Vagina (tissue), 2 donors: ENCODE measurements at regions not wholly inside any gene's neighbourhood (a gene's known extent, or its start where the extent isn't known, plus 50 kb on each side); places are given as distances from the start of the nearest gene placed in this dataset.

ENCODE experiments used
- DNase-seq, 2 donors: peaks; one replicate each; pipeline ENCODE4 v3.0.0-alpha.2; 2017; ENCODE audit errors: extremely low spot score in 2 of 2
- H3K27ac ChIP-seq: fragments of 200-600 bp; sonication (generic); one replicate; pipeline ENCODE4 v1.5.1; 2019
- H3K27me3 ChIP-seq: fragments of 200-600 bp; sonication (generic); one replicate; pipeline ENCODE4 v1.5.1; 2019
- H3K36me3 ChIP-seq, 2 donors: fragments of 200-600 bp; sonication (generic); one replicate each; pipeline ENCODE4 v1.5.1; 2017 to 2019
- H3K4me1 ChIP-seq: fragments of 200-600 bp; sonication (generic); one replicate; pipeline ENCODE4 v1.5.1; 2019
- H3K4me3 ChIP-seq, 2 donors: fragments of 200-600 bp; sonication (generic); 1 replicate in 1 of 2; 2 replicates in 1 of 2; pipeline ENCODE4 v1.5.1; 2016 to 2019
- H3K9me3 ChIP-seq: fragments of 200-600 bp; sonication (generic); one replicate; pipeline ENCODE4 v1.5.1; 2019
- CTCF ChIP-seq, 3 experiments: fragments of 450-650 bp in 2 of 3; fragments of 200-600 bp in 1 of 3; sonication (generic) in 1 of 3; IDR thresholded peaks; one replicate each; pipeline ENCODE4 v1.5.1; 2017 to 2019; ENCODE audit warnings: antibody characterized with exemption in 3 of 3, mild to moderate bottlenecking in 2 of 3, moderate library complexity in 2 of 3
- POLR2A ChIP-seq, 2 donors: fragments of 450-650 bp; IDR thresholded peaks; one replicate each; pipeline ENCODE4 v1.6.1; 2017; ENCODE audit warnings: antibody characterized with exemption in 2 of 2, mild to moderate bottlenecking in 2 of 2, moderate library complexity in 2 of 2
- POLR2AphosphoS5 ChIP-seq, 2 donors: sonication (generic); formaldehyde crosslinking; IDR thresholded peaks; one replicate each; pipeline ENCODE4 v1.9.0; 2017; ENCODE audit warnings: antibody characterized with exemption in 2 of 2, mild to moderate bottlenecking in 2 of 2, low read depth in 1 of 2; ENCODE audit not compliant: insufficient read depth in 1 of 2
- intact Hi-C: fragments of 100-400 bp; cut with DNase I; formaldehyde crosslinking; loops from one replicate; pipeline ENCODE4 v1.15.1; 2023

GRCh38 chr7:115462301-115463015, 540.6 kb downstream of the MDFIC start:
- Histone ChIP-seq H3K4me3 (no peak overlapping the region), H3K36me3 (no peaks in the 10 kb centered on the region), H3K27ac (no peak overlapping the region), H3K27me3 (no peaks in the 10 kb centered on the region), H3K9me3 (no peaks in the 10 kb centered on the region), H3K4me1 (no peaks in the 10 kb centered on the region)
- DNase-seq: no peak
- intact Hi-C loops: no loop called here
- no peak for TF ChIP-seq POLR2AphosphoS5 (IDR thresholded peaks at IDR 0.05; ENCODE audit: insufficient read depth in 1 of 2, low read depth in 1 of 2)

- Histone ChIP-seq H3K27me3 (no peaks in the 10 kb centered on the region), H3K4me1 (no peaks in the 10 kb centered on the region), H3K4me3 (no peak overlapping the region), H3K9me3 (no peaks in the 10 kb centered on the region), H3K27ac (no peak overlapping the region), H3K36me3 (no peaks in the 10 kb centered on the region)
- no peak for DNase-seq
- TF ChIP-seq POLR2AphosphoS5 (IDR thresholded peaks at IDR 0.05; ENCODE audit: insufficient read depth in 1 of 2, low read depth in 1 of 2): no peak
- TF ChIP-seq POLR2A (IDR thresholded peaks at IDR 0.05): no peak
- TF ChIP-seq CTCF (IDR thresholded peaks at IDR 0.05): no peak
- intact Hi-C loops: no loop called here
These were observed 527.8 kb downstream of the MDFIC start for GRCh38 chr7:115449689-115450088.

GRCh38 chr7:115447495-115447894, 525.6 kb downstream of the MDFIC start:
- no peaks in the 10 kb centered on the region for H3K27me3 ChIP-seq
- TF ChIP-seq POLR2A (IDR thresholded peaks at IDR 0.05): no peak
- TF ChIP-seq CTCF (IDR thresholded peaks at IDR 0.05): no peak
- no peak for TF ChIP-seq POLR2AphosphoS5 (IDR thresholded peaks at IDR 0.05; ENCODE audit: insufficient read depth in 1 of 2, low read depth in 1 of 2)
- no peaks in the 10 kb centered on the region for H3K36me3 ChIP-seq
- no peak for DNase-seq
- H3K4me1 ChIP-seq: no peaks in the 10 kb centered on the region
- no peaks in the 10 kb centered on the region for H3K9me3 ChIP-seq
- no peak overlapping the region for H3K27ac ChIP-seq
- no peak overlapping the region for H3K4me3 ChIP-seq
- intact Hi-C loops: no loop called here

- no peak for DNase-seq
- Histone ChIP-seq H3K36me3 (no peaks in the 10 kb centered on the region), H3K4me1 (no peaks in the 10 kb centered on the region), H3K9me3 (no peaks in the 10 kb centered on the region), H3K27me3 (no peaks in the 10 kb centered on the region), H3K27ac (no peak overlapping the region), H3K4me3 (no peak overlapping the region)
- intact Hi-C loops: no loop called here
- TF ChIP-seq POLR2AphosphoS5 (IDR thresholded peaks at IDR 0.05; ENCODE audit: insufficient read depth in 1 of 2, low read depth in 1 of 2): no peak
- no peak for TF ChIP-seq POLR2A (IDR thresholded peaks at IDR 0.05)
- TF ChIP-seq CTCF (IDR thresholded peaks at IDR 0.05): no peak
These were observed 519.1 kb downstream of the MDFIC start for GRCh38 chr7:115441033-115441432.

GRCh38 chr7:115435178-115435577, 513.3 kb downstream of the MDFIC start:
- H3K27ac ChIP-seq: no peak overlapping the region
- H3K36me3 ChIP-seq: no peaks in the 10 kb centered on the region
- DNase-seq: no peak
- no peak for TF ChIP-seq POLR2AphosphoS5 (IDR thresholded peaks at IDR 0.05; ENCODE audit: insufficient read depth in 1 of 2, low read depth in 1 of 2)
- TF ChIP-seq CTCF (IDR thresholded peaks at IDR 0.05): no peak
- TF ChIP-seq POLR2A (IDR thresholded peaks at IDR 0.05): no peak
- H3K4me3 ChIP-seq: no peak overlapping the region
- H3K9me3 ChIP-seq: no peaks in the 10 kb centered on the region
- no peaks in the 10 kb centered on the region for H3K4me1 ChIP-seq
- intact Hi-C loops: no loop called here
- no peaks in the 10 kb centered on the region for H3K27me3 ChIP-seq
